ENCODE measurements at regions not wholly inside any gene's neighbourhood (a gene's known extent, or its start where the extent isn't known, plus 50 kb on each side); places are given as distances from the start of the nearest gene placed in this dataset.

GRCh38 chr18:44482761-44483160 lies 197.9 kb upstream of the SETBP1 start:
- TF ChIP-seq SP1 (IDR thresholded peaks at IDR 0.05; ENCODE audit: low read depth), result no peak
- no peak for TF ChIP-seq ZNF274 (IDR thresholded peaks at IDR 0.05; ENCODE audit: low read depth, low read length)
- TF ChIP-seq EGR1 (IDR thresholded peaks at IDR 0.05; ENCODE audit: low read depth), result no peak
- no peak for TF ChIP-seq EZH2phosphoT487 (IDR thresholded peaks at IDR 0.05; ENCODE audit: borderline replicate concordance)
- TF ChIP-seq CTCF (IDR thresholded peaks at IDR 0.05 in 2 of 3, conservative IDR thresholded peaks at IDR 0.05 in 1 of 3; ENCODE audit: borderline replicate concordance in 1 of 3, insufficient read depth in 1 of 3, low read depth in 2 of 3, low read length in 2 of 3), result no peak
- TF ChIP-seq POLR2A (IDR thresholded peaks at IDR 0.05; ENCODE audit: borderline replicate concordance, extremely low read depth, insufficient read depth, insufficient read length), result no peak
- no peak for TF ChIP-seq POLR2AphosphoS5 (IDR thresholded peaks at IDR 0.05; ENCODE audit: low read depth, low read length)
- no peak for TF ChIP-seq SIN3A (IDR thresholded peaks at IDR 0.05; ENCODE audit: low read depth)
- no peak for TF ChIP-seq YY1 (IDR thresholded peaks at IDR 0.05; ENCODE audit: extremely low read depth, insufficient replicate concordance, low read depth, low read length)
- TF ChIP-seq ELF1 (IDR thresholded peaks at IDR 0.05; ENCODE audit: borderline replicate concordance, low read depth), result no peak
- no peak for TF ChIP-seq CEBPB (IDR thresholded peaks at IDR 0.05; ENCODE audit: low read depth)
- TF ChIP-seq ZBTB33 (IDR thresholded peaks at IDR 0.05; ENCODE audit: extremely low read depth, insufficient replicate concordance, low read length), result no peak
- TF ChIP-seq ATF3 (IDR thresholded peaks at IDR 0.05), result no peak
- no peak for TF ChIP-seq REST (IDR thresholded peaks at IDR 0.05; ENCODE audit: low read depth)
- TF ChIP-seq CBX3 (IDR thresholded peaks at IDR 0.05; ENCODE audit: low read depth), result no peak
- TF ChIP-seq MAX (IDR thresholded peaks at IDR 0.05), result no peak
- TF ChIP-seq SRF (IDR thresholded peaks at IDR 0.05; ENCODE audit: low read depth), result no peak
- no peak for TF ChIP-seq ZFX (IDR thresholded peaks at IDR 0.05)
- TF ChIP-seq FOSL1 (IDR thresholded peaks at IDR 0.05; ENCODE audit: low read depth), result no peak
- no peak overlapping the region for H2AFZ ChIP-seq (ENCODE audit: low read depth, low read length, poor library complexity, severe bottlenecking)
- no peaks in the 10 kb centered on the region for H4K20me1 ChIP-seq (ENCODE audit: insufficient read depth)
- H3K27ac ChIP-seq (ENCODE audit: low read depth, low read length), result no peak overlapping the region
- no peaks in the 10 kb centered on the region for H3K27me3 ChIP-seq (ENCODE audit: insufficient read depth, low read length)
- H3K4me1 ChIP-seq (ENCODE audit: control insufficient read depth in 1 of 2, insufficient read depth in 2 of 2, low read length in 2 of 2), result no peaks in the 10 kb centered on the region
- H3K4me2 ChIP-seq (ENCODE audit: low read length), result no peak overlapping the region
- H3K79me2 ChIP-seq (ENCODE audit: insufficient read depth, low read length), result no peaks in the 10 kb centered on the region
- ChIA-PET CTCF (no interaction called here), RAD21 (ENCODE audit: low non-redundant PET in 1 of 2, low total read pairs in 2 of 2, uncharacterized antibody in 2 of 2, unreplicated experiment in 2 of 2) (no interaction called here), POLR2A (no interaction called here)
- intact Hi-C loops (cut with micrococcal nuclease), result no loop called here
- no TSS peak for BruUV-seq (replicated peaks)
- peaks cover 3 to 16% of the 10 kb centered on the region in 2 experiments; a peak in 3 of 4 replicates for H3K9me3 ChIP-seq (ENCODE audit: control insufficient read depth in 1 of 2, insufficient read depth in 1 of 2, low read depth in 1 of 2, low read length in 2 of 2)
- DNase-seq (ENCODE audit: low read depth, low spot score), result no peak
- H3K4me3 ChIP-seq (replicated peaks in 1 of 2; ENCODE audit: low read depth in 1 of 2, low read length in 2 of 2), result no peak overlapping the region
- no peaks in the 10 kb centered on the region for H3K9me2 ChIP-seq (ENCODE audit: insufficient read depth)
- H3K9ac ChIP-seq (ENCODE audit: low read length), result no peak overlapping the region
- no peak for ATAC-seq
- H3K36me3 ChIP-seq (ENCODE audit: control insufficient read depth in 1 of 2, insufficient read depth in 2 of 2, low read length in 2 of 2), result no peaks in the 10 kb centered on the region

Measured in HCT116 (cell line).